GM06990 (cell line): ENCODE measurements at regions not wholly inside any gene's neighbourhood (a gene's known extent, or its start where the extent isn't known, plus 50 kb on each side); places are given as distances from the start of the nearest gene placed in this dataset.
"Not testable (repeated sequence)": the region's sequence is repeated elsewhere in the genome, so short reads cannot be mapped to it uniquely, and the experiment has no call there.

ENCODE experiments used
- DNase-seq: peaks from one replicate; pipeline ENCODE4 v3.0.0-alpha.2; 2011; ENCODE audit not compliant: insufficient read length; ENCODE audit errors: extremely low read depth
- H3K27me3 ChIP-seq: replicated peaks from 2 replicates; pipeline ENCODE4 v1.6.0; 2011; ENCODE audit warnings: low read length; ENCODE audit not compliant: control insufficient read depth, insufficient read depth
- H3K36me3 ChIP-seq: 2 replicates; pipeline ENCODE4 v1.5.1; 2011; ENCODE audit warnings: low read length; ENCODE audit not compliant: control insufficient read depth, insufficient read depth
- H3K4me3 ChIP-seq: replicated peaks from 2 replicates; pipeline ENCODE4 v1.5.1; 2011; ENCODE audit warnings: low read depth, mild to moderate bottlenecking, control low read depth, low read length
- CTCF ChIP-seq: IDR thresholded peaks from 2 replicates; pipeline ENCODE4 v1.5.1; 2011; ENCODE audit warnings: low read length, control low read depth, mild to moderate bottlenecking, inconsistent platforms; ENCODE audit not compliant: insufficient read depth, poor library complexity, severe bottlenecking

GRCh38 chr7:73931502-73931901 lies 70.5 kb downstream of the TMEM270 start:
- H3K36me3 ChIP-seq = no peaks in the 10 kb centered on the region

GRCh38 chr7:73932364-73932763 lies 71.4 kb downstream of the TMEM270 start:
- DNase-seq = no peak
- Histone ChIP-seq H3K36me3 (no peaks in the 10 kb centered on the region), H3K27me3 (no peaks in the 10 kb centered on the region; the same call in none of the 2 replicates), H3K4me3 (no peak overlapping the region)
- TF ChIP-seq CTCF = no peak

More at GRCh38 chr7:73931502-73931901, 70.5 kb downstream of the TMEM270 start:
- TF ChIP-seq CTCF = no peak
- Histone ChIP-seq H3K27me3 (no peaks in the 10 kb centered on the region; the same call in none of the 2 replicates), H3K4me3 (no peak overlapping the region)
- DNase-seq = no peak

GRCh38 chr7:73933091-73933490 lies 72.1 kb downstream of the TMEM270 start:
- no peak for DNase-seq
- Histone ChIP-seq H3K4me3 (no peak overlapping the region), H3K36me3 (no peaks in the 10 kb centered on the region), H3K27me3 (no peaks in the 10 kb centered on the region; the same call in 1 of the 2 replicates)
- no peak for TF ChIP-seq CTCF

- Histone ChIP-seq H3K4me3 (no peak overlapping the region), H3K36me3 (no peaks in the 10 kb centered on the region), H3K27me3 (no peaks in the 10 kb centered on the region; the same call in 1 of the 2 replicates)
- DNase-seq = no peak
- TF ChIP-seq CTCF = no peak
Measured at GRCh38 chr7:73936967-73937366, 76.0 kb downstream of the TMEM270 start.

GRCh38 chr7:73937650-73938049 lies 76.7 kb downstream of the TMEM270 start:
- not testable (repeated sequence) for DNase-seq, H3K27me3 ChIP-seq, H3K36me3 ChIP-seq, H3K4me3 ChIP-seq

GRCh38 chr7:73939528-73939927 lies 78.6 kb downstream of the TMEM270 start:
- no peaks in the 10 kb centered on the region for H3K36me3 ChIP-seq
- DNase-seq = no peak
- no peak overlapping the region for H3K4me3 ChIP-seq
- no peak for TF ChIP-seq CTCF
- H3K27me3 ChIP-seq = no peaks in the 10 kb centered on the region
